ENCODE measurements at regions not wholly inside any gene's neighbourhood (a gene's known extent, or its start where the extent isn't known, plus 50 kb on each side); places are given as distances from the start of the nearest gene placed in this dataset.
"Not testable (repeated sequence)": the region's sequence is repeated elsewhere in the genome, so short reads cannot be mapped to it uniquely, and the experiment has no call there.

GRCh38 chr7:118429141-118429540, 204.6 kb downstream of the ANKRD7 start:
- Histone ChIP-seq H3K9me3 (ENCODE audit: insufficient read depth, low read depth) (no peaks in the 10 kb centered on the region), H3K27ac (no peak overlapping the region), H3K36me3 (ENCODE audit: low read depth) (no peaks in the 10 kb centered on the region), H3K4me1 (replicated peaks; ENCODE audit: insufficient read depth) (no peaks in the 10 kb centered on the region), H3K4me3 (no peak overlapping the region), H3F3A (ENCODE audit: insufficient read depth, low read depth) (no peaks in the 10 kb centered on the region), H3K4me2 (no peak overlapping the region), H2AFZ (no peak overlapping the region), H3K79me2 (ENCODE audit: low read depth) (no peaks in the 10 kb centered on the region), H3K27me3 (ENCODE audit: insufficient read depth, low read depth) (no peaks in the 10 kb centered on the region), H4K20me1 (ENCODE audit: insufficient read depth) (no peaks in the 10 kb centered on the region), H3K9me2 (ENCODE audit: insufficient read depth) (no peaks in the 10 kb centered on the region)
- CTCF ChIA-PET, result no interaction called here
- DNase-seq, result no peak
- TF ChIP-seq CTCF (conservative IDR thresholded peaks at IDR 0.05) (no peak), EZH2 (IDR thresholded peaks at IDR 0.05; ENCODE audit: low read depth) (no peak)
- BruUV-seq (replicated peaks), result no TSS peak
- intact Hi-C loops (cut with micrococcal nuclease; ENCODE audit: unreplicated experiment), result no loop called here
- POLR2A ChIA-PET (ENCODE audit: unreplicated experiment), result no interaction called here

GRCh38 chr7:118436663-118437062, 212.2 kb downstream of the ANKRD7 start:
- ChIA-PET CTCF (no interaction called here), POLR2A (ENCODE audit: unreplicated experiment) (no interaction called here)
- Histone ChIP-seq H3K9me3 (ENCODE audit: insufficient read depth, low read depth) (no peaks in the 10 kb centered on the region), H2AFZ (no peak overlapping the region), H3K9me2 (ENCODE audit: insufficient read depth) (no peaks in the 10 kb centered on the region), H3K4me2 (no peak overlapping the region), H3K79me2 (ENCODE audit: low read depth) (no peaks in the 10 kb centered on the region), H3F3A (ENCODE audit: insufficient read depth, low read depth) (no peaks in the 10 kb centered on the region), H4K20me1 (ENCODE audit: insufficient read depth) (no peaks in the 10 kb centered on the region), H3K36me3 (ENCODE audit: low read depth) (no peaks in the 10 kb centered on the region), H3K4me3 (no peak overlapping the region), H3K27me3 (ENCODE audit: insufficient read depth, low read depth) (no peaks in the 10 kb centered on the region), H3K27ac (no peak overlapping the region), H3K4me1 (replicated peaks; ENCODE audit: insufficient read depth) (no peaks in the 10 kb centered on the region)
- TF ChIP-seq CTCF (conservative IDR thresholded peaks at IDR 0.05) (no peak), EZH2 (IDR thresholded peaks at IDR 0.05; ENCODE audit: low read depth) (no peak)
- DNase-seq, result no peak
- intact Hi-C loops (cut with micrococcal nuclease; ENCODE audit: unreplicated experiment), result no loop called here
- no TSS peak for BruUV-seq (replicated peaks)

- BruUV-seq (replicated peaks); H3K4me1 ChIP-seq (replicated peaks; ENCODE audit: insufficient read depth); H3K9me3 ChIP-seq (ENCODE audit: insufficient read depth, low read depth); H2AFZ ChIP-seq; H3K27me3 ChIP-seq (ENCODE audit: insufficient read depth, low read depth); H3K9me2 ChIP-seq (ENCODE audit: insufficient read depth); DNase-seq; H3K36me3 ChIP-seq (ENCODE audit: low read depth); H3K4me2 ChIP-seq; H3F3A ChIP-seq (ENCODE audit: insufficient read depth, low read depth); H3K4me3 ChIP-seq; H4K20me1 ChIP-seq (ENCODE audit: insufficient read depth); POLR2A ChIA-PET (ENCODE audit: unreplicated experiment); H3K27ac ChIP-seq; intact Hi-C loops (cut with micrococcal nuclease; ENCODE audit: unreplicated experiment); CTCF ChIA-PET; H3K79me2 ChIP-seq (ENCODE audit: low read depth): not testable (repeated sequence)
These were observed 224.5 kb downstream of the ANKRD7 start for GRCh38 chr7:118449030-118449429.

- Histone ChIP-seq H3K36me3 (ENCODE audit: low read depth) (no peaks in the 10 kb centered on the region), H4K20me1 (ENCODE audit: insufficient read depth) (no peaks in the 10 kb centered on the region), H3F3A (ENCODE audit: insufficient read depth, low read depth) (no peaks in the 10 kb centered on the region), H3K9me2 (ENCODE audit: insufficient read depth) (no peaks in the 10 kb centered on the region), H3K9me3 (ENCODE audit: insufficient read depth, low read depth) (no peaks in the 10 kb centered on the region), H3K4me2 (no peak overlapping the region), H2AFZ (no peak overlapping the region), H3K79me2 (ENCODE audit: low read depth) (no peaks in the 10 kb centered on the region), H3K4me3 (no peak overlapping the region), H3K4me1 (replicated peaks; ENCODE audit: insufficient read depth) (no peaks in the 10 kb centered on the region), H3K27ac (no peak overlapping the region), H3K27me3 (ENCODE audit: insufficient read depth, low read depth) (no peaks in the 10 kb centered on the region)
- no peak for DNase-seq
- intact Hi-C loops (cut with micrococcal nuclease; ENCODE audit: unreplicated experiment), result loop anchor here (5.0 kb wide), 1 partner anchor 43 kb away; no protein-coding TSS in a partner anchor
- ChIA-PET POLR2A (ENCODE audit: unreplicated experiment) (interaction anchor here (0.7 kb wide), 1 partner anchor 81 kb away, joined by 5 read pairs; no protein-coding TSS in a partner anchor), CTCF (no interaction called here)
- no peak for TF ChIP-seq CTCF (conservative IDR thresholded peaks at IDR 0.05)
- TF ChIP-seq EZH2 (IDR thresholded peaks at IDR 0.05; ENCODE audit: low read depth), result no peak
- no TSS peak for BruUV-seq (replicated peaks)
These were observed 225.5 kb downstream of the ANKRD7 start for GRCh38 chr7:118449797-118450567.
